ENCODE measurements at regions not wholly inside any gene's neighbourhood (a gene's known extent, or its start where the extent isn't known, plus 50 kb on each side); places are given as distances from the start of the nearest gene placed in this dataset.

DNA sequence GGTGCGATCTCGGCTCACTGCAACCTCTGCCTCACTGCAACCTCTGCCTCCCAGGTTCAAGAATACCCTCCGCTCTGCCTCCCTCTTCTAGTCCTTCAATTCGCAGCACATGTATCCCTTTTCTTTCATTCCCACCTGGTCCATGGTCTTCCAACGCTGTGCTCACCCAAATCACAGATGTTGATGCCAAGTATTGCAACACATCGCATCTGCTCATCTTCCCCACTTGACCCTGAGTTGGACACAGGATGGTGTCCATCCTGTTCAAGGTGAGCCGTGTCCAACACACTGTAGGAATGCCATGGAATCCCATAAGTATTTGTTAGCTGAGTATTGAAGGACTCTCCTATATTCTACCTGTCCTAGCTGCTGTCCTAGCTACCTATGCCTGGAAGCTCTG lies 50.6 kb upstream of the ETV6 start:
- no peaks in the 10 kb centered on the region for H3K4me1 Mint-ChIP-seq (ENCODE audit: low read depth)
- H3K9me3 Mint-ChIP-seq (ENCODE audit: insufficient read depth): no peaks in the 10 kb centered on the region
- ChIA-PET CTCF (interaction anchor here (0.8 kb wide), 1 partner anchor 434 kb away, joined by 3 read pairs; no protein-coding TSS in a partner anchor), POLR2A (no interaction called here)
- H3K27me3 Mint-ChIP-seq (ENCODE audit: low read depth): peaks cover 12% of the 10 kb centered on the region
- no peak overlapping the region for H3K4me3 Mint-ChIP-seq
- no peak for ATAC-seq
- no peak overlapping the region for H3K27ac Mint-ChIP-seq
- no peaks in the 10 kb centered on the region for H3K36me3 Mint-ChIP-seq (ENCODE audit: low read depth)
- no peak for DNase-seq
